Keratinocyte (primary cell): ENCODE measurements at regions not wholly inside any gene's neighbourhood (a gene's known extent, or its start where the extent isn't known, plus 50 kb on each side); places are given as distances from the start of the nearest gene placed in this dataset.

ENCODE experiments used
- CTCF ChIP-seq, 3 experiments: IDR thresholded peaks in 1 of 3; conservative IDR thresholded peaks in 1 of 3; optimal IDR thresholded peaks in 1 of 3; 2 replicates in 2 of 3; 3 replicates in 1 of 3; pipeline versions ENCODE3 to v1.5.1; 2011; ENCODE audit warnings: low read length in 3 of 3, mild to moderate bottlenecking in 3 of 3, moderate library complexity in 2 of 3, control low read depth in 1 of 3, inconsistent platforms in 1 of 3; ENCODE audit not compliant: insufficient read depth in 2 of 3; ENCODE audit errors: extremely low read depth in 1 of 3
- EZH2 ChIP-seq: IDR thresholded peaks from one replicate; pipeline ENCODE4 v1.6.1; 2012; ENCODE audit warnings: inconsistent platforms, mild to moderate bottlenecking, low read length, moderate library complexity

DNA sequence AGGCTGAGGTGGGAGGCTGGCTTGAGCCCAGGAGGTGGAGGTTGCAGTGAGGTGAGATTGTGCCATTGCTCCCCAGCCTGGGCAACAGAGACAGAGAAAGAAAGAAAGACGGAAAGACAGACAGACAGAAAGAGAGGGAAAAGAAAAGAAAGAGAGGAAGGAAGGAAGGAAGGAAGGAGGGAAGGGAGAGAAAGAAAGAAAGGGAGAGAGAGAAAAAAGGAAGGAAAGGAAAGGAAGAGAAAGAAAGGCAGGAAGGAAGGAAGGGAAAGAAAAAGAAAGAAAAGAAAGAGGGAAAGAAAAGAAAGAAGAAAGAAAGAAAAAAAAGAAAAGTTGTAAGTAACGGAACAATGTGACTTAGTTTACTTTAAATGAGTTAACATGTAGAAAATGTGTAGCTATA is 260.7 kb upstream of the GRM7 start:
- TF ChIP-seq CTCF (optimal IDR thresholded peaks at IDR 0.05 in 1 of 3, IDR thresholded peaks at IDR 0.05 in 1 of 3, conservative IDR thresholded peaks at IDR 0.05 in 1 of 3; ENCODE audit: extremely low read depth in 1 of 3, insufficient read depth in 2 of 3, low read length in 3 of 3) (no peak), EZH2 (no peak)
